HepG2 (cell line): ENCODE measurements at regions not wholly inside any gene's neighbourhood (a gene's known extent, or its start where the extent isn't known, plus 50 kb on each side); places are given as distances from the start of the nearest gene placed in this dataset.

Experiments used
- ATAC-seq: fragments of 200-7000 bp; cut with Tn5 transposase; 3 replicates; pipeline ENCODE4 v1.9.1; 2020; ENCODE audit warnings: mild to moderate bottlenecking, moderate library complexity
- BruUV-seq: library from RNA; stranded (reverse); fragments of 400-500 nt; replicated peaks from 2 replicates; lab custom pipeline; 2021; lab: Mats Ljungman, UMichigan
- CTCF ChIA-PET: fragments of 300-600 bp; formaldehyde crosslinking; extraction: SDS; loops from one replicate; lab custom pipeline; 2021; ENCODE audit warnings: low total read pairs, inconsistent platforms, low intra/inter-chr PET ratio; lab: Yijun Ruan, JAX
- POLR2A ChIA-PET: fragments of 350-600 bp; sonication (Branson Sonifier 250); formaldehyde crosslinking; loops from one replicate; lab custom pipeline; 2020; ENCODE audit warnings: antibody characterized with exemption, inconsistent platforms; lab: Yijun Ruan, JAX
- DNase-seq: peaks from one replicate; pipeline ENCODE4 v3.0.0-alpha.2; 2015; ENCODE audit warnings: low spot score
- FAIRE-seq: peaks from 3 replicates; lab custom pipeline; 2011; peaks lifted over from hg19 to GRCh38; lab: Jason Lieb, UNC
- H2AFZ ChIP-seq: one replicate; pipeline ENCODE4 v1.6.1; 2011; ENCODE audit warnings: low read length, inconsistent platforms
- H3K27ac ChIP-seq: fragments of 300-600 bp; 3 replicates; pipeline ENCODE4 v1.8.0; 2011; ENCODE audit warnings: mixed run types, mild to moderate bottlenecking, mixed read lengths, low read length, inconsistent platforms; ENCODE audit not compliant: insufficient read depth; ENCODE audit errors: extremely low read length
- H3K27me3 ChIP-seq, 2 experiments: fragments of 200-600 bp in 1 of 2; 2 replicates in 1 of 2; 3 replicates in 1 of 2; pipeline versions ENCODE4 v1.6.0 to v1.8.0; 2011; ENCODE audit warnings: low read length in 2 of 2, mild to moderate bottlenecking in 2 of 2, moderate library complexity in 2 of 2, inconsistent platforms in 1 of 2; ENCODE audit not compliant: insufficient read depth in 2 of 2, control insufficient read depth in 1 of 2
- H3K36me3 ChIP-seq, 2 experiments: fragments of 200-600 bp in 1 of 2; replicated peaks in 1 of 2; 2 replicates in 1 of 2; 3 replicates in 1 of 2; pipeline versions ENCODE4 v1.5.1 to v1.8.0; 2011; ENCODE audit warnings: low read length in 2 of 2, inconsistent platforms in 1 of 2; ENCODE audit not compliant: insufficient read depth in 2 of 2, control insufficient read depth in 1 of 2
- H3K4me1 ChIP-seq: 2 replicates; pipeline ENCODE4 v1.5.1; 2012; ENCODE audit warnings: low read length, inconsistent platforms; ENCODE audit not compliant: insufficient read depth
- H3K4me2 ChIP-seq: 2 replicates; pipeline ENCODE4 v1.6.0; 2011; ENCODE audit warnings: low read depth, low read length, inconsistent platforms
- H3K4me3 ChIP-seq, 3 experiments: fragments of 200-600 bp in 1 of 3; sonication (generic), shearing (Covaris generic) in 1 of 3; replicated peaks in 1 of 3; 2 replicates each; pipeline ENCODE4 v1.5.1; 2011 to 2016; ENCODE audit warnings: low read length in 3 of 3, inconsistent platforms in 2 of 3, low read depth in 2 of 3, mild to moderate bottlenecking in 2 of 3, control low read depth in 1 of 3, mixed read lengths in 1 of 3; ENCODE audit not compliant: insufficient read depth in 1 of 3
- H3K79me2 ChIP-seq: one replicate; pipeline ENCODE4 v1.6.1; 2011; ENCODE audit warnings: low read length, inconsistent platforms; ENCODE audit not compliant: insufficient read depth
- H3K9ac ChIP-seq: 2 replicates; pipeline ENCODE4 v1.6.0; 2011; ENCODE audit warnings: mild to moderate bottlenecking, low read depth, low read length, inconsistent platforms; ENCODE audit not compliant: insufficient read depth
- H3K9me3 ChIP-seq: 2 replicates; pipeline ENCODE4 v1.5.1; 2012; ENCODE audit warnings: mild to moderate bottlenecking, low read length
- H4K20me1 ChIP-seq: 2 replicates; pipeline ENCODE4 v1.6.0; 2011; ENCODE audit warnings: inconsistent platforms, mild to moderate bottlenecking, low read length, moderate library complexity; ENCODE audit not compliant: insufficient read depth
- BORCS8-MEF2B ChIP-seq: sonication (generic); formaldehyde crosslinking; IDR thresholded peaks from 2 replicates; pipeline ENCODE4 v1.8.0; 2022; ENCODE audit warnings: mild to moderate bottlenecking, missing genetic modification reagents
- CEBPB ChIP-seq: IDR thresholded peaks from 2 replicates; pipeline ENCODE4 v1.6.1; 2011; ENCODE audit warnings: low read depth, low read length, improper control_type of control experiment, borderline replicate concordance
- HIVEP1 ChIP-seq: sonication (generic); formaldehyde crosslinking; IDR thresholded peaks from 2 replicates; pipeline ENCODE4 v1.4.0; 2020; ENCODE audit warnings: mild to moderate bottlenecking, missing genetic modification reagents
- JDP2 ChIP-seq: sonication (generic); formaldehyde crosslinking; IDR thresholded peaks from 2 replicates; pipeline ENCODE4 v1.8.1; 2022; ENCODE audit warnings: missing genetic modification reagents, borderline replicate concordance
- MYC ChIP-seq: sonication (generic); formaldehyde crosslinking; IDR thresholded peaks from 2 replicates; pipeline ENCODE4 v1.9.0; 2021; ENCODE audit warnings: missing genetic modification reagents, borderline replicate concordance
- RNF2 ChIP-seq: fragments of 450-650 bp; conservative IDR thresholded peaks from 2 replicates; pipeline ENCODE4 v1.6.1; 2016; ENCODE audit warnings: low read depth
- ZNF12 ChIP-seq: sonication (generic); formaldehyde crosslinking; IDR thresholded peaks from 2 replicates; pipeline ENCODE4 v1.5.0; 2020; ENCODE audit warnings: missing genetic modification reagents
- ZNF205 ChIP-seq: IDR thresholded peaks from 2 replicates; pipeline ENCODE4 v1.6.1; 2018; ENCODE audit warnings: missing biosample characterization, missing genetic modification reagents
- ZNF432 ChIP-seq: sonication (generic); formaldehyde crosslinking; IDR thresholded peaks from 2 replicates; pipeline ENCODE4 v1.5.0; 2020; ENCODE audit warnings: missing genetic modification reagents, mild to moderate bottlenecking, borderline replicate concordance
- WGBS: methylation state at CpG from one replicate; pipeline ENCODE4 v1.1.6; 2017; ENCODE audit warnings: low lambda C conversion rate; 5-methylcytosine and 5-hydroxymethylcytosine counted together
- in situ Hi-C: cut with HindIII; loops from 2 replicates; pipeline ENCODE4 v1.10.0; 2017; ENCODE audit warnings: low pct_unique_long_range_greater_than_20kb; ENCODE audit not compliant: extremely low pct_ligation_motif_present
- intact Hi-C: fragments of 100-400 bp; cut with micrococcal nuclease; formaldehyde crosslinking; loops from one replicate; pipeline ENCODE4 v1.10.0; 2022; ENCODE audit not compliant: unreplicated experiment
- TF ChIP-seq, protein P1 (sequence below): sonication (generic); formaldehyde crosslinking; IDR thresholded peaks from 2 replicates; pipeline ENCODE4 v1.5.1; 2020; ENCODE audit warnings: mild to moderate bottlenecking, missing genetic modification reagents
- TF ChIP-seq, protein P2 (sequence below): sonication (generic); formaldehyde crosslinking; IDR thresholded peaks from 2 replicates; pipeline ENCODE4 v1.8.0; 2022; ENCODE audit warnings: low read depth, missing genetic modification reagents
- TF ChIP-seq, protein P3 (sequence below): IDR thresholded peaks from 2 replicates; pipeline ENCODE4 v1.6.1; 2018; ENCODE audit warnings: missing genetic modification reagents, mild to moderate bottlenecking, missing compliant biosample characterization

DNA sequence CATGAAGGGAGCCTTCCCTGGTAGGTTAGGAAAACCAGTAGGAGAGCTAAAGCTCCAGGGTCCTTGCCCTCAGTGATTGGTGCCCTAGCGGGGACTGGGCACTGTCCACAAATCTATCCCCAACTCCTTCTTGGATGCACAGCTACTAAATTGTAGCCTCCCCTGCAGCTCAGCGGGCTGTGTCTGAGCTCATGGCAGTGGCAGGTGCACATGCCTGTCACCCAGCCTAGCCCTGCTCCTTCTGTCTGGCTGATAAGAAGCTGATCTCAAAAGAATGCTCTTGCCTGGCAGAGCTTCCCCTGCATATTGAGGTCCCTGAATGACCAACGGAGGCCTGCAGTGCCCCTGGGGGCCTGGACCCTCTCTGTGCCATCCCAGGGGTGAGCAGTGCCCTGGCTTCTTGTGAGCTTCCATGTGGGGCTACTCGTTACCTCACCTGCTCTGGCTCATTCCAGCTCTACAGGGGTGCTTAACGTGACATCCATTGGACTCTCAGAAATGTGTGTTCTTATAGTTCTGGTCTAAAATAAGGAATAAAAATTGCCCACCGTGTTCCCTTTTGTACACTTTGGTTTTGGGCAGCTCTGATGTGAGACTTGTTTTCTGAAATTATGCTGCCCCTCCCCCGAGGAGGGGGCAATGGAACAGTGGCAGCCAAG lies 59.8 kb upstream of the ANTXRL start:
- intact Hi-C loops, result loop anchor here (10.0 kb wide), 1 partner anchor 202 kb away; no protein-coding TSS in a partner anchor
- no peaks in the 10 kb centered on the region for H3K79me2 ChIP-seq
- H3K27ac ChIP-seq, result no peak overlapping the region
- FAIRE-seq (no peak), ATAC-seq (no peak), DNase-seq (no peak)
- H3K9me3 ChIP-seq, result no peaks in the 10 kb centered on the region
- H3K4me1 ChIP-seq, result peaks cover 21% of the 10 kb centered on the region
- TF ChIP-seq ZNF12 (CRISPR knock-in tag) (peak; percentile 89), HIVEP1 (CRISPR knock-in tag) (no peak), JDP2 (CRISPR knock-in tag) (no peak)
- H3K4me2 ChIP-seq, result no peak overlapping the region
- no peak overlapping the region for H2AFZ ChIP-seq
- in situ Hi-C loops, result no loop called here
- no peak overlapping the region for H3K9ac ChIP-seq
- ChIA-PET CTCF (no interaction called here), POLR2A (no interaction called here)
- no peak overlapping the region for H3K4me3 ChIP-seq
- WGBS, result 19% methylated on average over 7 of the region's 7 CpGs
- H3K27me3 ChIP-seq, result peaks cover 0 to 24% of the 10 kb centered on the region in 2 experiments; a peak in 2 of 5 replicates
- no peaks in the 10 kb centered on the region for H3K36me3 ChIP-seq
- BruUV-seq, result no TSS peak
- no peaks in the 10 kb centered on the region for H4K20me1 ChIP-seq

DNA sequence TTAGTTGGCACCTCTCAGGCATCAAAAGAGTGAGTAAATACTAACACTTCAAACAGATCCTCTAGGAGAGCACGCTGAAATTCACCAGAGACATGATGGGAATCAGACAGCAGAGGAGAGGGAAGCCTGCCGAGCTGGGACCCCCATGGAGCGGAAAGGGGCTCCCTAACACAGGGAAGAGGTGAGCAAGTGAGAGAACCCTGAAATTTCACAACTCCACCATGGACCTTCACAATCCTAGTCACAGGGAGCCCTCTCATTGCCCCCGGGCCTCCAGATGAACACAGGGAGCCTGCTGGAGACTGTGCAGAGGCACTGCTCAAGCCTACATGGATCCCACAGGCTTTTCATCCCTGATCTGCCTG lies 59.2 kb upstream of the ANTXRL start:
- Histone ChIP-seq H3K27me3 (peaks cover 0 to 24% of the 10 kb centered on the region in 2 experiments; a peak in 3 of 5 replicates), H3K4me2 (peak overlapping the region; percentile 85; the same call in 1 of the 2 replicates), H3K9ac (no peak overlapping the region), H3K79me2 (no peaks in the 10 kb centered on the region), H3K4me1 (peaks cover 21% of the 10 kb centered on the region), H3K4me3 (peak overlapping the region in 1 of 3 experiments; percentile 59; a peak in 1 of 6 replicates), H3K9me3 (no peaks in the 10 kb centered on the region), H3K27ac (no peak overlapping the region), H2AFZ (no peak overlapping the region), H3K36me3 (no peaks in the 10 kb centered on the region), H4K20me1 (no peaks in the 10 kb centered on the region)
- intact Hi-C loops (loop anchor here (10.0 kb wide), 1 partner anchor 203 kb away; no protein-coding TSS in a partner anchor), in situ Hi-C loops (no loop called here)
- ChIA-PET POLR2A (no interaction called here), CTCF (no interaction called here)
- ATAC-seq, result peak; percentile 41
- WGBS, result 5% methylated on average over 4 of the region's 4 CpGs
- DNase-seq, result no peak
- BruUV-seq, result no TSS peak
- FAIRE-seq, result no peak
- TF ChIP-seq, protein P1, sequence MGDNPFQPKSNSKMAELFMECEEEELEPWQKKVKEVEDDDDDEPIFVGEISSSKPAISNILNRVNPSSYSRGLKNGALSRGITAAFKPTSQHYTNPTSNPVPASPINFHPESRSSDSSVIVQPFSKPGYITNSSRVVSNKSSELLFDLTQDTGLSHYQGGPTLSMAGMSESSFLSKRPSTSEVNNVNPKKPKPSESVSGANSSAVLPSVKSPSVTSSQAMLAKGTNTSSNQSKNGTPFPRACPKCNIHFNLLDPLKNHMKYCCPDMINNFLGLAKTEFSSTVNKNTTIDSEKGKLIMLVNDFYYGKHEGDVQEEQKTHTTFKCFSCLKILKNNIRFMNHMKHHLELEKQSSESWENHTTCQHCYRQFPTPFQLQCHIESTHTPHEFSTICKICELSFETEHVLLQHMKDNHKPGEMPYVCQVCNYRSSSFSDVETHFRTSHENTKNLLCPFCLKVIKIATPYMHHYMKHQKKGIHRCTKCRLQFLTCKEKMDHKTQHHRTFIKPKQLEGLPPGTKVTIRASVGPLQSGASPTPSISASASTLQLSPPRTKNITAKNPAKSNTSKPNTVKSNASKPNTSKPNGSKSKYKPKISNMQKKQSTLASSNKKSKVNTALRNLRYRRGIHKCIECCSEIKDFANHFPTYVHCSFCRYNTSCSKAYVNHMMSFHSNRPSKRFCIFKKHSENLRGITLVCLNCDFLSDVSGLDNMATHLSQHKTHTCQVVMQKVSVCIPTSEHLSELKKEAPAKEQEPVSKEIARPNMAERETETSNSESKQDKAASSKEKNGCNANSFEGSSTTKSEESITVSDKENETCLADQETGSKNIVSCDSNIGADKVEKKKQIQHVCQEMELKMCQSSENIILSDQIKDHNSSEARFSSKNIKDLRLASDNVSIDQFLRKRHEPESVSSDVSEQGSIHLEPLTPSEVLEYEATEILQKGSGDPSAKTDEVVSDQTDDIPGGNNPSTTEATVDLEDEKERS (CRISPR knock-in tag), result no peak
- TF ChIP-seq MYC (CRISPR knock-in tag) (no peak), BORCS8-MEF2B (CRISPR knock-in tag) (no peak), ZNF205 (no peak), CEBPB (0 out of 2 replicates have a peak, but pooled peaks have one; percentile 2), ZNF432 (CRISPR knock-in tag) (no peak), RNF2 (no peak)
- TF ChIP-seq, protein P2, sequence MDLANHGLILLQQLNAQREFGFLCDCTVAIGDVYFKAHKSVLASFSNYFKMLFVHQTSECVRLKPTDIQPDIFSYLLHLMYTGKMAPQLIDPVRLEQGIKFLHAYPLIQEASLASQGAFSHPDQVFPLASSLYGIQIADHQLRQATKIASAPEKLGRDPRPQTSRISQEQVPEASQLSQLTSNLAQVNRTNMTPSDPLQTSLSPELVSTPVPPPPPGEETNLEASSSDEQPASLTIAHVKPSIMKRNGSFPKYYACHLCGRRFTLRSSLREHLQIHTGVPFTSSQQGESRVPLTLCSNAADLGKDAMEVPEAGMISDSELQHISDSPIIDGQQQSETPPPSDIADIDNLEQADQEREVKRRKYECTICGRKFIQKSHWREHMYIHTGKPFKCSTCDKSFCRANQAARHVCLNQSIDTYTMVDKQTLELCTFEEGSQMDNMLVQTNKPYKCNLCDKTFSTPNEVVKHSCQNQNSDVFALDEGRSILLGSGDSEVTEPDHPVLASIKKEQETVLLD (CRISPR knock-in tag), result no peak
- TF ChIP-seq, protein P3, sequence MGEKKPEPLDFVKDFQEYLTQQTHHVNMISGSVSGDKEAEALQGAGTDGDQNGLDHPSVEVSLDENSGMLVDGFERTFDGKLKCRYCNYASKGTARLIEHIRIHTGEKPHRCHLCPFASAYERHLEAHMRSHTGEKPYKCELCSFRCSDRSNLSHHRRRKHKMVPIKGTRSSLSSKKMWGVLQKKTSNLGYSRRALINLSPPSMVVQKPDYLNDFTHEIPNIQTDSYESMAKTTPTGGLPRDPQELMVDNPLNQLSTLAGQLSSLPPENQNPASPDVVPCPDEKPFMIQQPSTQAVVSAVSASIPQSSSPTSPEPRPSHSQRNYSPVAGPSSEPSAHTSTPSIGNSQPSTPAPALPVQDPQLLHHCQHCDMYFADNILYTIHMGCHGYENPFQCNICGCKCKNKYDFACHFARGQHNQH, result no peak
